Calu3 (cell line): ENCODE measurements at regions not wholly inside any gene's neighbourhood (a gene's known extent, or its start where the extent isn't known, plus 50 kb on each side); places are given as distances from the start of the nearest gene placed in this dataset.

Experiments used
- BruUV-seq: library from RNA; stranded (reverse); fragments of 400-500 nt; replicated peaks from 2 replicates; lab custom pipeline; 2021; lab: Mats Ljungman, UMichigan
- CTCF ChIA-PET: fragments of 300-600 bp; sonication (Branson Sonifier 250); formaldehyde crosslinking; loops from one replicate; lab custom pipeline; 2022; ENCODE audit warnings: antibody characterized with exemption; lab: Charles Lee
- DNase-seq: peaks from one replicate; pipeline ENCODE4 v3.0.0; 2022
- H3K27ac Mint-ChIP-seq: one replicate; pipeline ENCODE4 v1.8.0; 2022; ENCODE audit warnings: mixed read lengths; ENCODE audit not compliant: unreplicated experiment
- H3K27me3 Mint-ChIP-seq: one replicate; pipeline ENCODE4 v1.8.0; 2022; ENCODE audit warnings: mixed read lengths; ENCODE audit not compliant: unreplicated experiment
- H3K36me3 Mint-ChIP-seq: one replicate; pipeline ENCODE4 v1.8.0; 2022; ENCODE audit warnings: mild to moderate bottlenecking, moderate library complexity, mixed read lengths; ENCODE audit not compliant: insufficient read depth, unreplicated experiment
- H3K4me1 Mint-ChIP-seq: one replicate; pipeline ENCODE4 v1.8.0; 2022; ENCODE audit warnings: mild to moderate bottlenecking, low read depth, mixed read lengths; ENCODE audit not compliant: unreplicated experiment
- H3K4me3 Mint-ChIP-seq: one replicate; pipeline ENCODE4 v1.8.0; 2022; ENCODE audit warnings: mild to moderate bottlenecking, low read depth, moderate library complexity, mixed read lengths; ENCODE audit not compliant: unreplicated experiment
- H3K9me3 Mint-ChIP-seq: one replicate; pipeline ENCODE4 v1.8.0; 2022; ENCODE audit warnings: low read depth, mixed read lengths; ENCODE audit not compliant: unreplicated experiment
- CTCF ChIP-seq: fragments of 200-600 bp; IDR thresholded peaks from one replicate; pipeline ENCODE4 v1.8.0; 2022; ENCODE audit warnings: antibody characterized with exemption; ENCODE audit not compliant: unreplicated experiment
- intact Hi-C: fragments of 100-400 bp; cut with micrococcal nuclease; formaldehyde crosslinking; loops from one replicate; pipeline ENCODE4 v1.10.0; 2022; ENCODE audit not compliant: unreplicated experiment

- Mint-ChIP-seq H3K27me3 (no peaks in the 10 kb centered on the region), H3K9me3 (no peaks in the 10 kb centered on the region), H3K27ac (no peak overlapping the region), H3K4me3 (no peak overlapping the region), H3K4me1 (no peaks in the 10 kb centered on the region), H3K36me3 (no peaks in the 10 kb centered on the region)
- no TSS peak for BruUV-seq
- intact Hi-C loops, result no loop called here
- CTCF ChIA-PET, result interaction anchor here (0.6 kb wide), 1 partner anchor 227 kb away, joined by 3 read pairs; no protein-coding TSS in a partner anchor
- TF ChIP-seq CTCF, result no peak
- DNase-seq, result no peak
Measured at GRCh38 chr7:68587599-68587998, 1010.7 kb upstream of the AUTS2 start.

- Mint-ChIP-seq H3K36me3 (no peaks in the 10 kb centered on the region), H3K4me3 (no peak overlapping the region), H3K9me3 (peaks cover 9% of the 10 kb centered on the region), H3K27me3 (no peaks in the 10 kb centered on the region), H3K4me1 (no peaks in the 10 kb centered on the region), H3K27ac (no peak overlapping the region)
- CTCF ChIA-PET, result no interaction called here
- DNase-seq, result no peak
- BruUV-seq, result no TSS peak
- intact Hi-C loops, result no loop called here
- TF ChIP-seq CTCF, result no peak
Measured at GRCh38 chr7:68601826-68602225, 996.4 kb upstream of the AUTS2 start.

- DNase-seq, result no peak
- H3K27ac Mint-ChIP-seq, result no peak overlapping the region
- CTCF ChIA-PET, result interaction anchor here (0.6 kb wide), 1 partner anchor 16 kb away, joined by 4 read pairs; no protein-coding TSS in a partner anchor
- peaks cover 15% of the 10 kb centered on the region for H3K9me3 Mint-ChIP-seq
- H3K36me3 Mint-ChIP-seq, result no peaks in the 10 kb centered on the region
- no TSS peak for BruUV-seq
- H3K27me3 Mint-ChIP-seq, result no peaks in the 10 kb centered on the region
- no peak for TF ChIP-seq CTCF
- intact Hi-C loops, result no loop called here
- H3K4me1 Mint-ChIP-seq, result no peaks in the 10 kb centered on the region
- no peak overlapping the region for H3K4me3 Mint-ChIP-seq
Measured at GRCh38 chr7:68604541-68604940, 993.7 kb upstream of the AUTS2 start.

- no peak for TF ChIP-seq CTCF
- intact Hi-C loops, result no loop called here
- Mint-ChIP-seq H3K4me3 (no peak overlapping the region), H3K27ac (no peak overlapping the region), H3K27me3 (no peaks in the 10 kb centered on the region), H3K9me3 (peaks cover 10% of the 10 kb centered on the region), H3K4me1 (no peaks in the 10 kb centered on the region), H3K36me3 (no peaks in the 10 kb centered on the region)
- BruUV-seq, result no TSS peak
- DNase-seq, result no peak
- CTCF ChIA-PET, result no interaction called here
Measured at GRCh38 chr7:68610701-68611100, 987.6 kb upstream of the AUTS2 start.
